DMS79 treated with DMSO at 0.1 percent for 48 hours (cell line): ENCODE measurements at regions not wholly inside any gene's neighbourhood (a gene's known extent, or its start where the extent isn't known, plus 50 kb on each side); places are given as distances from the start of the nearest gene placed in this dataset.

Source experiments
- DNase-seq: peaks from one replicate; lab custom pipeline; 2025; lab: John Stamatoyannopoulos, UW

- no peak for DNase-seq
Measured at GRCh38 chr7:42445691-42446090, 208.7 kb upstream of the GLI3 start.

GRCh38 chr7:42440951-42441350 lies 203.9 kb upstream of the GLI3 start:
- DNase-seq = no peak

- no peak for DNase-seq
Measured at GRCh38 chr7:42432644-42433043, 195.6 kb upstream of the GLI3 start.

- no peak for DNase-seq
Measured at GRCh38 chr7:42431873-42432272, 194.9 kb upstream of the GLI3 start.

- no peak for DNase-seq
Measured at GRCh38 chr7:42429339-42429738, 192.3 kb upstream of the GLI3 start.

GRCh38 chr7:42426163-42426562 lies 189.2 kb upstream of the GLI3 start:
- DNase-seq = no peak

- DNase-seq = no peak
Measured at GRCh38 chr7:42414941-42415505, 178.0 kb upstream of the GLI3 start.

- DNase-seq = no peak
Measured at GRCh38 chr7:42414028-42414427, 177.0 kb upstream of the GLI3 start.

GRCh38 chr7:42409296-42409695 lies 172.3 kb upstream of the GLI3 start:
- DNase-seq = no peak

- no peak for DNase-seq
Measured at GRCh38 chr7:42407833-42408232, 170.8 kb upstream of the GLI3 start.

GRCh38 chr7:42407021-42407710 lies 170.2 kb upstream of the GLI3 start:
- no peak for DNase-seq

- no peak for DNase-seq
Measured at GRCh38 chr7:42406358-42406757, 169.3 kb upstream of the GLI3 start.

GRCh38 chr7:42405782-42406181 lies 168.8 kb upstream of the GLI3 start:
- DNase-seq = no peak

- DNase-seq = no peak
Measured at GRCh38 chr7:42403831-42404230, 166.8 kb upstream of the GLI3 start.

GRCh38 chr7:42400961-42401360 lies 164.0 kb upstream of the GLI3 start:
- DNase-seq = no peak

- no peak for DNase-seq
Measured at GRCh38 chr7:42400211-42400772, 163.3 kb upstream of the GLI3 start.

- DNase-seq = no peak
Measured at GRCh38 chr7:42395607-42396006, 158.6 kb upstream of the GLI3 start.

- no peak for DNase-seq
Measured at GRCh38 chr7:42392826-42393225, 155.8 kb upstream of the GLI3 start.

GRCh38 chr7:42389697-42390096 lies 152.7 kb upstream of the GLI3 start:
- no peak for DNase-seq

- no peak for DNase-seq
Measured at GRCh38 chr7:42385912-42386311, 148.9 kb upstream of the GLI3 start.

- no peak for DNase-seq
Measured at GRCh38 chr7:42381161-42381560, 144.2 kb upstream of the GLI3 start.

GRCh38 chr7:42380401-42380800 lies 143.4 kb upstream of the GLI3 start:
- no peak for DNase-seq

GRCh38 chr7:42378149-42378548 lies 141.1 kb upstream of the GLI3 start:
- no peak for DNase-seq

- no peak for DNase-seq
Measured at GRCh38 chr7:42373285-42373684, 136.3 kb upstream of the GLI3 start.
